Ishikawa (cell line): ENCODE measurements at regions not wholly inside any gene's neighbourhood (a gene's known extent, or its start where the extent isn't known, plus 50 kb on each side); places are given as distances from the start of the nearest gene placed in this dataset.

Experiments used
- CEBPB ChIP-seq: IDR thresholded peaks from 2 replicates; pipeline ENCODE4 v1.6.1; 2012
- CREB1 ChIP-seq: IDR thresholded peaks from 2 replicates; pipeline ENCODE4 v1.6.1; 2012; ENCODE audit warnings: low read depth
- EGR1 ChIP-seq: IDR thresholded peaks from 2 replicates; pipeline ENCODE4 v1.6.1; 2012
- EP300 ChIP-seq: IDR thresholded peaks from 2 replicates; pipeline ENCODE4 v1.6.1; 2012; ENCODE audit warnings: borderline replicate concordance
- FOXM1 ChIP-seq: IDR thresholded peaks from 2 replicates; pipeline ENCODE4 v1.6.1; 2012; ENCODE audit warnings: low read depth, borderline replicate concordance
- MAX ChIP-seq: IDR thresholded peaks from 2 replicates; pipeline ENCODE4 v1.6.1; 2012
- NFIC ChIP-seq: IDR thresholded peaks from 2 replicates; pipeline ENCODE4 v1.6.1; 2012
- RAD21 ChIP-seq: IDR thresholded peaks from 2 replicates; pipeline ENCODE4 v1.6.1; 2012; ENCODE audit warnings: low read depth
- REST ChIP-seq: IDR thresholded peaks from 2 replicates; pipeline ENCODE4 v1.6.1; 2012; ENCODE audit warnings: low read depth, mild to moderate bottlenecking
- TAF1 ChIP-seq: IDR thresholded peaks from 2 replicates; pipeline ENCODE4 v1.6.1; 2012; ENCODE audit warnings: low read depth, mild to moderate bottlenecking
- TCF12 ChIP-seq: IDR thresholded peaks from 2 replicates; pipeline ENCODE4 v1.6.1; 2012; ENCODE audit warnings: low read depth
- TEAD4 ChIP-seq: IDR thresholded peaks from 2 replicates; pipeline ENCODE4 v1.6.1; 2012
- USF1 ChIP-seq: IDR thresholded peaks from 2 replicates; pipeline ENCODE4 v1.6.1; 2012
- YY1 ChIP-seq: IDR thresholded peaks from 2 replicates; pipeline ENCODE4 v1.6.1; 2012; ENCODE audit warnings: low read depth
- ZBTB7A ChIP-seq: IDR thresholded peaks from 2 replicates; pipeline ENCODE4 v1.6.1; 2012; ENCODE audit warnings: low read depth

- no peak for TF ChIP-seq MAX
- no peak for TF ChIP-seq TCF12
- TF ChIP-seq REST, result no peak
- no peak for TF ChIP-seq USF1
These were observed 74.4 kb upstream of the MYCN start for GRCh38 chr2:15865923-15866322.

- TF ChIP-seq NFIC (no peak), TCF12 (no peak), CREB1 (no peak), EP300 (no peak), CEBPB (no peak), EGR1 (no peak)
These were observed 73.7 kb upstream of the MYCN start for GRCh38 chr2:15866563-15867193.

- TF ChIP-seq USF1, result no peak
- no peak for TF ChIP-seq EP300
- no peak for TF ChIP-seq EGR1
- no peak for TF ChIP-seq TAF1
- TF ChIP-seq TEAD4, result no peak
- no peak for TF ChIP-seq CREB1
- no peak for TF ChIP-seq RAD21
- TF ChIP-seq REST, result no peak
- no peak for TF ChIP-seq ZBTB7A
- TF ChIP-seq NFIC, result no peak
These were observed 72.9 kb upstream of the MYCN start for GRCh38 chr2:15867194-15868171.

- TF ChIP-seq TCF12, result no peak
- TF ChIP-seq FOXM1, result no peak
- no peak for TF ChIP-seq CEBPB
- no peak for TF ChIP-seq TAF1
- TF ChIP-seq YY1, result no peak
- TF ChIP-seq RAD21, result no peak
These were observed 72.2 kb upstream of the MYCN start for GRCh38 chr2:15868186-15868585.

GRCh38 chr2:15868704-15869103 is 71.6 kb upstream of the MYCN start:
- no peak for TF ChIP-seq CEBPB
- TF ChIP-seq EGR1, result no peak
- no peak for TF ChIP-seq ZBTB7A
- TF ChIP-seq YY1, result no peak
- no peak for TF ChIP-seq FOXM1
- no peak for TF ChIP-seq NFIC
- no peak for TF ChIP-seq CREB1
- TF ChIP-seq REST, result no peak
